ENCODE measurements at regions not wholly inside any gene's neighbourhood (a gene's known extent, or its start where the extent isn't known, plus 50 kb on each side); places are given as distances from the start of the nearest gene placed in this dataset.

DNA sequence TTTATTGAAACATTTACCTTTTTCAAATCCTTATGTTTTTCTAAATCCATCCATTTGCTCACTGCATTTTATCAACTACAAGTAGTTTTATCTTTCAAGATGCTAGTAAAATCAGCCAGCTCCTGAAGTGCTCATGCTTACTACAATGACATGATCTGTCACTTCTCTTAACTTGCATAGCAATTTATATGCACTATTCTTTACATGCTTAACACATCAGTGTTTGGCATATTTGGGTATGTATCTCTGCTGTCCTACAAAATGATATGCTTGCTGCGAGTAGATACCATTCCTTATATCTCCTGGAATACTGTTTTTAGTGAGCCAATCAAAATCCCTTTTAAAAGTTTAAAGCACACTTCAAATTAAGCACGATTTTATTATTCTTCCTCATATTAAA lies 2726.8 kb downstream of the PCDH7 start:
- H3K4me3 ChIP-seq (replicated peaks; ENCODE audit: low read depth, low read length), result no peak overlapping the region
- DNase-seq (ENCODE audit: extremely low read depth, low read depth), result no peak
- TF ChIP-seq, protein P1, sequence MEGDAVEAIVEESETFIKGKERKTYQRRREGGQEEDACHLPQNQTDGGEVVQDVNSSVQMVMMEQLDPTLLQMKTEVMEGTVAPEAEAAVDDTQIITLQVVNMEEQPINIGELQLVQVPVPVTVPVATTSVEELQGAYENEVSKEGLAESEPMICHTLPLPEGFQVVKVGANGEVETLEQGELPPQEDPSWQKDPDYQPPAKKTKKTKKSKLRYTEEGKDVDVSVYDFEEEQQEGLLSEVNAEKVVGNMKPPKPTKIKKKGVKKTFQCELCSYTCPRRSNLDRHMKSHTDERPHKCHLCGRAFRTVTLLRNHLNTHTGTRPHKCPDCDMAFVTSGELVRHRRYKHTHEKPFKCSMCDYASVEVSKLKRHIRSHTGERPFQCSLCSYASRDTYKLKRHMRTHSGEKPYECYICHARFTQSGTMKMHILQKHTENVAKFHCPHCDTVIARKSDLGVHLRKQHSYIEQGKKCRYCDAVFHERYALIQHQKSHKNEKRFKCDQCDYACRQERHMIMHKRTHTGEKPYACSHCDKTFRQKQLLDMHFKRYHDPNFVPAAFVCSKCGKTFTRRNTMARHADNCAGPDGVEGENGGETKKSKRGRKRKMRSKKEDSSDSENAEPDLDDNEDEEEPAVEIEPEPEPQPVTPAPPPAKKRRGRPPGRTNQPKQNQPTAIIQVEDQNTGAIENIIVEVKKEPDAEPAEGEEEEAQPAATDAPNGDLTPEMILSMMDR (IDR thresholded peaks at IDR 0.05; ENCODE audit: low read depth, low read length, missing control alignments), result no peak

DNA sequence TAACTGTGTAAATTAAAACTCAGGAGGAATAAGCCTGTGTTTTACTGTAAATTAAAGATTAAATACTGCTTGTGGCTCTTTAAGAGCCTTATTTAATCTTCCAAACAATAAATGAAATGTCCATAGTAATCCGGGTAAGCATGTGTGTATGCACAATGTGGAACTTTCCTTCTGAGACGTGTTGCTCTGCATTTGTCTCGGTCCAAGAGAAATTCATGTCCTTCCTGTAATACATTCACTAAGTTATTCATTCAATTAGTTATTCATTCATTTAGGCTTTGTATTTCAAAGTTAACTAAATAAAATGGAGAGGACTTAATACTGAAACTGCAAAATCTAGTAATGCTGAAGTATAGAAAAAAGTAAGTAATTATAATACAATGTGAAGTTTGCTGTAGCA lies 2728.8 kb downstream of the PCDH7 start:
- no peak overlapping the region for H3K4me3 ChIP-seq (replicated peaks; ENCODE audit: low read depth, low read length)

DNA sequence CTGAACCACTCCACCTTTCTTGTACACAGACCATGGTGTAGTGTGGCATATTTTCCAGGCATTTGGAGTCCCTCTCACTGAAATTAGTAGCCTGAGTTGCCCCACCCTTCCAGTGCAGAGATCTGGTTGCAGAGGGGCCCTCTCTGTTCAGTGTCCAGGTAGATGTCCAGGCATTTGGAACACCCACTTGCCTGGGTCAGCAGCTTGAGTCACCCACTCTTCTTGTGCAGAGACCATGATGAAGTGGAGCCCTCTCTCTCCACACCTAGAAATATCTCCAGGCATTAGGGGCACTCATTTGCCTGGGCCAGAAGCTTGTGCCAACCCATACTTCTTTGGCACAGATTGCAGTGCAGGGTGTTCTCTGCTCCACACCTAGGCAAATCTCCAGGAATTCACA lies 2733.3 kb downstream of the PCDH7 start:
- DNase-seq (ENCODE audit: extremely low read depth, low read depth), result no peak
- TF ChIP-seq, protein P1 (IDR thresholded peaks at IDR 0.05; ENCODE audit: low read depth, low read length, missing control alignments), result no peak
- H3K4me3 ChIP-seq (replicated peaks; ENCODE audit: low read depth, low read length), result no peak overlapping the region

More for the DNA sequence above, 2728.8 kb downstream of the PCDH7 start:
- no peak for DNase-seq (ENCODE audit: extremely low read depth, low read depth)
- TF ChIP-seq, protein P1 (IDR thresholded peaks at IDR 0.05; ENCODE audit: low read depth, low read length, missing control alignments), result no peak

DNA sequence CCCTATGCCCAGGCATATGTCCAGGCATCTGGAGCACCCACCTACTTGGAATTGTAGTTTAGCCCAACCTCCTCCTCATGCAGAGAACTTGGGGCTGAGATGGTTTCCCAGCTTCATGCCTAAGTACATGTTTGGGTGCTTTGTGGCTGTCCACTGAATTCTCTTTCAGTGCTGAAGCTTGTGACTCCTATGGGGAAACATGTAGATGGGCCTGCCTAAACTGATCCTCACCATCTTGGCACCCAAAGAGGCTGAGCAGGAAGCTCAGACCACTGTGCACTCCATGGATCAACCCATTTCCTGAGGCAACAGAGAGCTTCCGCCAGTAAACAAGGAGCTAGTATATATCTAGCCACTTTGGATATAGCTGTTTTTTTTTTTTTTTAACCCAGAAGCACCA lies 2733.7 kb downstream of the PCDH7 start:
- DNase-seq (ENCODE audit: extremely low read depth, low read depth), result no peak
- H3K4me3 ChIP-seq (replicated peaks; ENCODE audit: low read depth, low read length), result no peak overlapping the region
- TF ChIP-seq, protein P1 (IDR thresholded peaks at IDR 0.05; ENCODE audit: low read depth, low read length, missing control alignments), result no peak

DNA sequence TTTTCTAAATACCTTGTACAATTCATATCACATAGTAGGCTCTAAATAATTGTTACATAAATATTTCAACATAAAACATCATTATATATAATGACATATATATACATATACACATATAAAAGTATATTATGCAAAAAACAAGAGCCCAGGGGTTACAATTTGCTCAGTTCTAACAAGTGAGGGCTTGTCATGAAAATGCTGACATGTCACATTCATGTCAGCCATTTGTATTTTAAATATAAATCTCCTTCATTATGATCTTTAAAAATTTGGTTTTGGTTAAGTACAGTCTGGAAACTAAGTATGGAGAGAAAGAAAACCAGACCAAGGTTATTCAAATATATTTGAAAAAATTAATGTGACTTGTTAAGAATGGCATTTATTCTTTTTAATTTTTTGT lies 2745.4 kb downstream of the PCDH7 start:
- no peak overlapping the region for H3K4me3 ChIP-seq (replicated peaks; ENCODE audit: low read depth, low read length)
- no peak for DNase-seq (ENCODE audit: extremely low read depth, low read depth)
- TF ChIP-seq, protein P1 (IDR thresholded peaks at IDR 0.05; ENCODE audit: low read depth, low read length, missing control alignments), result no peak

DNA sequence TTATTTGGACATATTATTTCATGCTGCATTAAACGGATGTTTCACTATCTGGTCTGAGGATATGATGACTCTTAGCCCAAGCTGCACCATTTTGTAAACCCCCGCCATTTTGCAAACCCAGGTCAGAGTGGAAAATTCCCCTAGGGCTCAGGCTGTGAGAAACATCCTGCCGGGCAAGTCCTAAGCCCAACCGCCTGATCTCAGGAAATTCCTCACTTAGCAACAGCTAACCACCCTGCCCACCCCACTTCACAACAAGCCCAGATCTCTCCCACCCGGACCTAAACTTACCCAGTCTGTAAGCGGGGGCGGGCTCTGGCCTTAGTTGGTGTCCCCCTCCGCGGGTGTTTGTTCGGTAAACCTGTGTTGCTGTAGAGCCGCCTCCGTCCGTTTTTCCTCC lies 2747.1 kb downstream of the PCDH7 start:
- DNase-seq (ENCODE audit: extremely low read depth, low read depth), result no peak
- TF ChIP-seq, protein P1 (IDR thresholded peaks at IDR 0.05; ENCODE audit: low read depth, low read length, missing control alignments), result no peak
- H3K4me3 ChIP-seq (replicated peaks; ENCODE audit: low read depth, low read length), result no peak overlapping the region

DNA sequence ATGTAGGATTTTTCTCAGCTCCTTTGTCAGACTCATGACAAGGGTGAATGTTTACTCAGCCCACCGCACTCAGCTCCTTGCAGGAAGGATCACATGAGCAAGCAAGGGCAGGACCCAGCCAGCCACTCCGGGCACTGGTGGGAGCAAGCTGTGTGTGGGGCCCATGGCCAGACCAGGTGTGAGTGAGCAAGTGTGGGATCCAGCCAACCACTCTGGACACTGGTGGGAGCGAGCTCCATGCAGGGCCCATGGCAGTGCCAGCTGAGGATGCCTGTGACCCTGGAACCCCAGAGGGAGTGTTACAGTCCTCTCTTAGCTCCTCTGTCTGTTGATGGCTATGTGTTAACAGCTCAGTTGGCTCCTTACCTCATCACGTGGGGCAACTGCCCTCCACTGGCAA lies 2750.6 kb downstream of the PCDH7 start:
- no peak overlapping the region for H3K4me3 ChIP-seq (replicated peaks; ENCODE audit: low read depth, low read length)
- no peak for DNase-seq (ENCODE audit: extremely low read depth, low read depth)
- TF ChIP-seq, protein P1 (IDR thresholded peaks at IDR 0.05; ENCODE audit: low read depth, low read length, missing control alignments), result no peak

All from HFF-Myc (cell line).